A549 (cell line): ENCODE measurements at regions not wholly inside any gene's neighbourhood (a gene's known extent, or its start where the extent isn't known, plus 50 kb on each side); places are given as distances from the start of the nearest gene placed in this dataset.

ENCODE experiments used
- ATAC-seq, 2 experiments: fragments of 200-7000 bp in 1 of 2; fragments of >200 bp in 1 of 2; cut with Nextera tagmentation in 1 of 2; cut with Tn5 transposase in 1 of 2; 3 replicates each; pipeline versions ENCODE4 v1.8.0 to v1.9.1; 2018 to 2020; ENCODE audit warnings: mild to moderate bottlenecking in 1 of 2, moderate library complexity in 1 of 2
- CTCF ChIA-PET: fragments of 300-600 bp; sonication (Branson Sonifier 250); formaldehyde crosslinking; extraction: SDS; loops from one replicate; lab custom pipeline; 2021; ENCODE audit warnings: antibody characterized with exemption, inconsistent platforms; lab: Yijun Ruan, JAX
- POLR2A ChIA-PET: fragments of 350-600 bp; formaldehyde crosslinking; extraction: SDS; loops from one replicate; lab custom pipeline; 2021; ENCODE audit warnings: antibody characterized with exemption, inconsistent platforms; lab: Yijun Ruan, JAX
- DNase-seq, 2 experiments: peaks; one replicate each; pipeline versions ENCODE4 v3.0.0 to v3.0.0-alpha.2; 2011 to 2016; ENCODE audit warnings: low read depth in 1 of 2, low spot score in 1 of 2
- FAIRE-seq: peaks from 2 replicates; lab custom pipeline; 2011; peaks lifted over from hg19 to GRCh38; lab: Jason Lieb, UNC
- H3K27ac ChIP-seq, 2 experiments: fragments of >200 bp; sonication (Bioruptor Twin); formaldehyde crosslinking; 3 replicates each; pipeline ENCODE4 v1.5.1; 2016 to 2017
- H3K4me1 ChIP-seq: fragments of >200 bp; sonication (Bioruptor Twin); formaldehyde crosslinking; 3 replicates; pipeline ENCODE4 v1.6.1; 2016
- H3K4me2 ChIP-seq: fragments of >200 bp; sonication (Bioruptor Twin); formaldehyde crosslinking; 3 replicates; pipeline ENCODE4 v1.6.1; 2016
- H3K4me3 ChIP-seq: fragments of >200 bp; sonication (Bioruptor Twin); formaldehyde crosslinking; 3 replicates; pipeline ENCODE4 v1.5.1; 2016
- H3K9me3 ChIP-seq: fragments of >200 bp; sonication (Bioruptor Twin); formaldehyde crosslinking; 3 replicates; pipeline ENCODE4 v1.6.1; 2016
- BHLHE40 ChIP-seq: IDR thresholded peaks from 2 replicates; pipeline ENCODE4 v1.6.1; 2012; ENCODE audit warnings: low read depth, low read length, inconsistent platforms
- CBX8 ChIP-seq: fragments of 200-600 bp; sonication (generic); IDR thresholded peaks from 2 replicates; pipeline ENCODE4 v1.6.1; 2016
- CHD2 ChIP-seq: fragments of 150-350 bp; IDR thresholded peaks from 2 replicates; pipeline ENCODE4 v1.6.1; 2014; ENCODE audit warnings: low read length; ENCODE audit not compliant: partially characterized antibody
- EHF ChIP-seq: fragments of 250-450 bp; sonication (Bioruptor Pico); IDR thresholded peaks from 2 replicates; pipeline ENCODE4 v1.5.0; 2020; ENCODE audit warnings: mild to moderate bottlenecking
- EHMT2 ChIP-seq: fragments of 200-600 bp; sonication (generic); IDR thresholded peaks from 2 replicates; pipeline ENCODE4 v1.6.1; 2016; ENCODE audit warnings: antibody characterized with exemption, low read depth, mild to moderate bottlenecking, moderate library complexity
- ELK1 ChIP-seq: fragments of 150-350 bp; IDR thresholded peaks from 2 replicates; pipeline ENCODE4 v1.6.1; 2014; ENCODE audit warnings: low read depth, mild to moderate bottlenecking, low read length
- ESRRA ChIP-seq: fragments of 150-350 bp; IDR thresholded peaks from 2 replicates; pipeline ENCODE4 v1.6.1; 2014; ENCODE audit warnings: mild to moderate bottlenecking, low read length, borderline replicate concordance
- FOSB ChIP-seq: fragments of 250-450 bp; sonication (Bioruptor Pico); IDR thresholded peaks from 2 replicates; pipeline ENCODE4 v1.5.0; 2020; ENCODE audit warnings: mild to moderate bottlenecking, moderate library complexity
- FOSL2 ChIP-seq, 2 experiments: fragments of 450-650 bp in 1 of 2; fragments of >200 bp in 1 of 2; sonication (Bioruptor Twin) in 1 of 2; formaldehyde crosslinking; IDR thresholded peaks; 2 replicates each; pipeline versions ENCODE4 v1.5.0 to v1.6.1; 2016 to 2020; ENCODE audit warnings: mild to moderate bottlenecking in 1 of 2, moderate library complexity in 1 of 2
- FOXS1 ChIP-seq: fragments of 250-450 bp; sonication (Bioruptor Pico); IDR thresholded peaks from 2 replicates; pipeline ENCODE4 v1.5.0; 2020; ENCODE audit warnings: mild to moderate bottlenecking, moderate library complexity
- GATA3 ChIP-seq: IDR thresholded peaks from 2 replicates; pipeline ENCODE4 v1.6.1; 2012; ENCODE audit warnings: borderline replicate concordance
- HOXA7 ChIP-seq: fragments of 250-450 bp; sonication (Bioruptor Pico); IDR thresholded peaks from 2 replicates; pipeline ENCODE4 v1.5.0; 2020; ENCODE audit warnings: mild to moderate bottlenecking, moderate library complexity
- HOXB13 ChIP-seq: fragments of 250-450 bp; sonication (Bioruptor Pico); IDR thresholded peaks from 2 replicates; pipeline ENCODE4 v1.5.0; 2020; ENCODE audit warnings: low read depth, mild to moderate bottlenecking, moderate library complexity
- HOXB5 ChIP-seq: fragments of 250-450 bp; sonication (Bioruptor Pico); IDR thresholded peaks from 2 replicates; pipeline ENCODE4 v1.5.0; 2020; ENCODE audit warnings: mild to moderate bottlenecking, moderate library complexity
- KDM1A ChIP-seq: fragments of 200-600 bp; sonication (generic); IDR thresholded peaks from 2 replicates; pipeline ENCODE4 v1.6.1; 2016; ENCODE audit warnings: low read depth, mild to moderate bottlenecking
- MAFK ChIP-seq: fragments of 450-650 bp; IDR thresholded peaks from 2 replicates; pipeline ENCODE4 v1.6.1; 2014; ENCODE audit not compliant: partially characterized antibody
- POLR2AphosphoS2 ChIP-seq: conservative IDR thresholded peaks from 2 replicates; pipeline ENCODE4 v1.6.1; 2012; ENCODE audit warnings: low read length, improper control_type of control experiment, inconsistent platforms
- RAD21 ChIP-seq, 2 experiments: fragments of >200 bp in 1 of 2; sonication (Bioruptor Twin) in 1 of 2; formaldehyde crosslinking in 1 of 2; IDR thresholded peaks in 1 of 2; conservative IDR thresholded peaks in 1 of 2; 2 replicates in 1 of 2; 3 replicates in 1 of 2; pipeline ENCODE4 v1.6.1; 2012 to 2018; ENCODE audit warnings: inconsistent platforms in 1 of 2
- RARB ChIP-seq: fragments of 250-450 bp; sonication (Bioruptor Pico); IDR thresholded peaks from 2 replicates; pipeline ENCODE4 v1.8.0; 2021; ENCODE audit warnings: mild to moderate bottlenecking, moderate library complexity
- RFX5 ChIP-seq: fragments of 450-650 bp; IDR thresholded peaks from 2 replicates; pipeline ENCODE4 v1.7.1; 2014; ENCODE audit warnings: antibody characterized with exemption, mild to moderate bottlenecking, moderate library complexity
- RNF2 ChIP-seq: fragments of 200-600 bp; sonication (generic); IDR thresholded peaks from 2 replicates; pipeline ENCODE4 v1.6.1; 2016; ENCODE audit warnings: low read depth, mild to moderate bottlenecking, antibody characterized with exemption, moderate library complexity, borderline replicate concordance
- TP53 ChIP-seq: fragments of 250-450 bp; sonication (Bioruptor Pico); IDR thresholded peaks from 2 replicates; pipeline ENCODE4 v1.5.0; 2021; ENCODE audit warnings: mild to moderate bottlenecking, moderate library complexity
- ZC3H11A ChIP-seq: fragments of 450-650 bp; IDR thresholded peaks from 2 replicates; pipeline ENCODE4 v1.6.1; 2014; ENCODE audit warnings: antibody characterized with exemption, mild to moderate bottlenecking
- ZFP36 ChIP-seq: fragments of 450-650 bp; IDR thresholded peaks from 2 replicates; pipeline ENCODE4 v1.6.1; 2014; ENCODE audit warnings: borderline replicate concordance; ENCODE audit not compliant: partially characterized antibody
- ZSCAN20 ChIP-seq: fragments of 250-450 bp; sonication (Bioruptor Pico); IDR thresholded peaks from 2 replicates; pipeline ENCODE4 v1.8.0; 2022; ENCODE audit warnings: mild to moderate bottlenecking, moderate library complexity
- WGBS: methylation state at CpG from one replicate; pipeline ENCODE4 v1.1.6; 2017; ENCODE audit errors: missing lambda C conversion rate; 5-methylcytosine and 5-hydroxymethylcytosine counted together

GRCh38 chr1:38534473-38534823 is 325.1 kb downstream of the RRAGC start:
- DNase-seq (no peak), ATAC-seq (no peak), FAIRE-seq (no peak)
- ChIA-PET POLR2A (no interaction called here), CTCF (no interaction called here)
- H3K4me2 ChIP-seq: no peak overlapping the region
- TF ChIP-seq HOXB5 (CRISPR knock-in tag): no peak
- TF ChIP-seq FOSB (CRISPR knock-in tag): no peak
- no peak for TF ChIP-seq HOXA7
- TF ChIP-seq ZSCAN20 (CRISPR knock-in tag): no peak
- TF ChIP-seq TP53 (CRISPR knock-in tag): no peak
- no peak for TF ChIP-seq GATA3
- no peak for TF ChIP-seq RAD21 (conservative IDR thresholded peaks at IDR 0.05 in 1 of 2, IDR thresholded peaks at IDR 0.05 in 1 of 2)
- no peak for TF ChIP-seq RNF2
- TF ChIP-seq RARB (CRISPR knock-in tag): no peak
- no peak for TF ChIP-seq MAFK
- no peak for TF ChIP-seq ELK1
- no peak overlapping the region for H3K4me3 ChIP-seq
- H3K27ac ChIP-seq: no peak overlapping the region
- H3K4me1 ChIP-seq: no peaks in the 10 kb centered on the region
- WGBS: 57% methylated on average over 7 of the region's 7 CpGs
- H3K9me3 ChIP-seq: no peaks in the 10 kb centered on the region

- DNase-seq: no peak
- ChIA-PET POLR2A (no interaction called here), CTCF (no interaction called here)
- H3K4me2 ChIP-seq: no peak overlapping the region
- FAIRE-seq: no peak
- no peaks in the 10 kb centered on the region for H3K4me1 ChIP-seq
- ATAC-seq: no peak
- no peak for TF ChIP-seq HOXB13 (CRISPR knock-in tag)
- no peak for TF ChIP-seq FOSL2 (IDR thresholded peaks at IDR 0.05)
- TF ChIP-seq FOSL2 (CRISPR knock-in tag; IDR thresholded peaks at IDR 0.05): no peak
- no peak for TF ChIP-seq POLR2AphosphoS2
- TF ChIP-seq ZSCAN20 (CRISPR knock-in tag): no peak
- no peak for TF ChIP-seq HOXA7
- TF ChIP-seq EHMT2: no peak
- TF ChIP-seq RNF2: no peak
- no peak for TF ChIP-seq RFX5
- TF ChIP-seq ESRRA: no peak
- no peak for TF ChIP-seq ZFP36
- TF ChIP-seq CHD2: no peak
- no peak for TF ChIP-seq EHF (CRISPR knock-in tag)
- no peak for TF ChIP-seq CBX8
- TF ChIP-seq RARB (CRISPR knock-in tag): no peak
- no peak for TF ChIP-seq KDM1A
- H3K27ac ChIP-seq: no peak overlapping the region
- WGBS: 12% methylated on average over 5 of the region's 5 CpGs
- no peak overlapping the region for H3K4me3 ChIP-seq
- no peaks in the 10 kb centered on the region; the same call in 2 of the 3 replicates for H3K9me3 ChIP-seq
Observed at GRCh38 chr1:38533772-38534472, 325.6 kb downstream of the RRAGC start.

GRCh38 chr1:38530957-38531356 is 328.6 kb downstream of the RRAGC start:
- Histone ChIP-seq H3K4me2 (no peak overlapping the region), H3K4me1 (no peaks in the 10 kb centered on the region), H3K27ac (no peak overlapping the region), H3K4me3 (no peak overlapping the region), H3K9me3 (no peaks in the 10 kb centered on the region; the same call in 2 of the 3 replicates)
- ATAC-seq (no peak), DNase-seq (no peak), FAIRE-seq (no peak)
- TF ChIP-seq BHLHE40 (no peak), ZC3H11A (no peak), FOXS1 (CRISPR knock-in tag) (no peak)
- WGBS: 30% methylated on average over 3 of the region's 3 CpGs
- POLR2A ChIA-PET: no interaction called here
- CTCF ChIA-PET: interaction anchor here (0.6 kb wide), 1 partner anchor 11 kb away, joined by 3 read pairs; no protein-coding TSS in a partner anchor
